HCT116 (cell line): ENCODE measurements at regions not wholly inside any gene's neighbourhood (a gene's known extent, or its start where the extent isn't known, plus 50 kb on each side); places are given as distances from the start of the nearest gene placed in this dataset.

Source experiments
- ATAC-seq: fragments of 200-7000 bp; cut with Tn5 transposase; 2 replicates; pipeline ENCODE4 v1.9.1; 2020; ENCODE audit warnings: mild to moderate bottlenecking, moderate library complexity
- BruUV-seq: library from RNA; stranded (reverse); fragments of 400-500 nt; replicated peaks from 2 replicates; lab custom pipeline; 2021; lab: Mats Ljungman, UMichigan
- CTCF ChIA-PET: fragments of 300-600 bp; sonication (Branson Sonifier 250); formaldehyde crosslinking; loops from one replicate; lab custom pipeline; 2021; ENCODE audit warnings: antibody characterized with exemption; lab: Charles Lee
- POLR2A ChIA-PET: fragments of 300-600, 350-600 bp; sonication (Branson Sonifier 250); formaldehyde crosslinking; loops from one replicate; lab custom pipeline; 2021; ENCODE audit warnings: antibody characterized with exemption; lab: Charles Lee
- RAD21 ChIA-PET, 2 experiments: fragments of 300-600 bp; sonication (Branson Sonifier 250); formaldehyde crosslinking; loops; one replicate each; lab custom pipeline; 2023; ENCODE audit warnings: low total read pairs in 2 of 2; ENCODE audit not compliant: uncharacterized antibody in 2 of 2, unreplicated experiment in 2 of 2, low non-redundant PET in 1 of 2; lab: Charles Lee
- DNase-seq: peaks from one replicate; pipeline ENCODE4 v3.0.0-alpha.2; 2010; ENCODE audit warnings: low read depth, low spot score
- H2AFZ ChIP-seq: fragments of 200-600 bp; shearing (Covaris generic), sonication (generic); 2 replicates; pipeline ENCODE4 v1.6.1; 2017; ENCODE audit warnings: low read depth, mixed run types, mixed read lengths, antibody characterized with exemption, low read length; ENCODE audit not compliant: poor library complexity, severe bottlenecking
- H3K27ac ChIP-seq: 2 replicates; pipeline ENCODE4 v1.5.1; 2012; ENCODE audit warnings: low read depth, low read length
- H3K27me3 ChIP-seq: fragments of 200-600 bp; sonication (generic); 2 replicates; pipeline ENCODE4 v1.6.1; 2016; ENCODE audit warnings: mixed run types, low read length, mixed read lengths; ENCODE audit not compliant: insufficient read depth
- H3K36me3 ChIP-seq, 2 experiments: fragments of 200-500 bp in 1 of 2; fragments of 200-600 bp in 1 of 2; sonication (Bioruptor generic) in 1 of 2; sonication (generic) in 1 of 2; 2 replicates each; pipeline versions ENCODE4 v1.5.1 to v1.6.1; 2014 to 2016; ENCODE audit warnings: low read length in 2 of 2, inconsistent platforms in 1 of 2, mixed read lengths in 1 of 2, mixed run types in 1 of 2; ENCODE audit not compliant: insufficient read depth in 2 of 2, control insufficient read depth in 1 of 2
- H3K4me1 ChIP-seq, 2 experiments: fragments of 200-600 bp in 1 of 2; sonication (generic) in 1 of 2; 2 replicates each; pipeline versions ENCODE4 v1.5.1 to v1.6.1; 2012 to 2017; ENCODE audit warnings: low read length in 2 of 2, inconsistent platforms in 1 of 2, mild to moderate bottlenecking in 1 of 2, mixed read lengths in 1 of 2, mixed run types in 1 of 2, moderate library complexity in 1 of 2; ENCODE audit not compliant: insufficient read depth in 2 of 2, control insufficient read depth in 1 of 2
- H3K4me2 ChIP-seq: fragments of 200-600 bp; sonication (generic); 2 replicates; pipeline ENCODE4 v1.6.1; 2017; ENCODE audit warnings: mixed run types, low read length, mixed read lengths
- H3K4me3 ChIP-seq, 2 experiments: fragments of 200-600 bp in 1 of 2; sonication (generic) in 1 of 2; replicated peaks in 1 of 2; 2 replicates each; pipeline ENCODE4 v1.5.1; 2011 to 2016; ENCODE audit warnings: low read length in 2 of 2, control low read depth in 1 of 2, low read depth in 1 of 2, mild to moderate bottlenecking in 1 of 2, mixed read lengths in 1 of 2, mixed run types in 1 of 2
- H3K79me2 ChIP-seq: fragments of 200-600 bp; sonication (generic); 2 replicates; pipeline ENCODE4 v1.6.1; 2017; ENCODE audit warnings: mild to moderate bottlenecking, mixed run types, low read length, moderate library complexity, mixed read lengths; ENCODE audit not compliant: insufficient read depth
- H3K9ac ChIP-seq: fragments of 200-600 bp; sonication (generic); 2 replicates; pipeline ENCODE4 v1.6.1; 2016; ENCODE audit warnings: low read length, mixed read lengths
- H3K9me2 ChIP-seq: fragments of 200-600 bp; sonication (generic), shearing (Covaris generic); 2 replicates; pipeline ENCODE4 v1.6.1; 2017; ENCODE audit warnings: mixed run types, mild to moderate bottlenecking, moderate library complexity; ENCODE audit not compliant: insufficient read depth
- H3K9me3 ChIP-seq, 2 experiments: fragments of 200-500 bp in 1 of 2; fragments of 200-600 bp in 1 of 2; sonication (Bioruptor generic) in 1 of 2; sonication (generic) in 1 of 2; 2 replicates each; pipeline ENCODE4 v1.6.1; 2014 to 2017; ENCODE audit warnings: low read length in 2 of 2, mixed read lengths in 2 of 2, inconsistent platforms in 1 of 2, low read depth in 1 of 2, mild to moderate bottlenecking in 1 of 2, mixed run types in 1 of 2, moderate library complexity in 1 of 2; ENCODE audit not compliant: control insufficient read depth in 1 of 2, insufficient read depth in 1 of 2
- H4K20me1 ChIP-seq: fragments of 200-600 bp; sonication (generic), shearing (Covaris generic); 2 replicates; pipeline ENCODE4 v1.6.1; 2017; ENCODE audit warnings: mixed run types, mild to moderate bottlenecking, moderate library complexity; ENCODE audit not compliant: insufficient read depth
- ATF3 ChIP-seq: IDR thresholded peaks from 2 replicates; pipeline ENCODE4 v1.6.1; 2012
- JUND ChIP-seq: IDR thresholded peaks from 2 replicates; pipeline ENCODE4 v1.6.1; 2012
- POLR2AphosphoS5 ChIP-seq: IDR thresholded peaks from 2 replicates; pipeline ENCODE4 v1.6.1; 2011; ENCODE audit warnings: mild to moderate bottlenecking, low read depth, low read length, moderate library complexity
- REST ChIP-seq: IDR thresholded peaks from 2 replicates; pipeline ENCODE4 v1.6.1; 2012; ENCODE audit warnings: low read depth
- SP1 ChIP-seq: IDR thresholded peaks from 2 replicates; pipeline ENCODE4 v1.6.1; 2012; ENCODE audit warnings: low read depth
- SRF ChIP-seq: IDR thresholded peaks from 2 replicates; pipeline ENCODE4 v1.6.1; 2012; ENCODE audit warnings: low read depth
- TCF7L2 ChIP-seq: IDR thresholded peaks from 2 replicates; pipeline ENCODE4 v1.7.0; 2011; ENCODE audit warnings: borderline replicate concordance, inconsistent platforms; ENCODE audit not compliant: insufficient read depth, insufficient read length; ENCODE audit errors: extremely low read depth
- YY1 ChIP-seq: IDR thresholded peaks from 2 replicates; pipeline ENCODE4 v1.6.1; 2011; ENCODE audit warnings: low read length, low read depth, moderate library complexity, mild to moderate bottlenecking; ENCODE audit not compliant: insufficient replicate concordance; ENCODE audit errors: extremely low read depth
- intact Hi-C: fragments of 100-400 bp; cut with micrococcal nuclease; formaldehyde crosslinking; loops from 2 replicates; pipeline ENCODE4 v1.10.0; 2022

- ChIA-PET CTCF (no interaction called here), POLR2A (no interaction called here), RAD21 (no interaction called here)
- no peaks in the 10 kb centered on the region for H3K27me3 ChIP-seq
- no peak for DNase-seq
- no peak overlapping the region for H3K4me3 ChIP-seq
- no peaks in the 10 kb centered on the region for H4K20me1 ChIP-seq
- ATAC-seq: no peak
- no peaks in the 10 kb centered on the region for H3K9me2 ChIP-seq
- H3K36me3 ChIP-seq: no peaks in the 10 kb centered on the region
- BruUV-seq: no TSS peak
- H3K9me3 ChIP-seq: peaks cover 14 to 19% of the 10 kb centered on the region in 2 experiments; a peak in 3 of 4 replicates
- no peak overlapping the region for H2AFZ ChIP-seq
- H3K4me1 ChIP-seq: no peaks in the 10 kb centered on the region
- intact Hi-C loops: no loop called here
- no peak overlapping the region for H3K27ac ChIP-seq
- H3K4me2 ChIP-seq: no peak overlapping the region
- no peaks in the 10 kb centered on the region for H3K79me2 ChIP-seq
- TF ChIP-seq REST (no peak), JUND (no peak), ATF3 (no peak), POLR2AphosphoS5 (no peak), SRF (no peak)
- TF ChIP-seq, all 23 proteins: peak for 0
- no peak overlapping the region for H3K9ac ChIP-seq
Measured at GRCh38 chr3:76047368-76047767, 262.0 kb upstream of the ZNF717 start.

GRCh38 chr3:76049776-76050175 lies 264.4 kb upstream of the ZNF717 start:
- no peak overlapping the region for H3K4me2 ChIP-seq
- H3K36me3 ChIP-seq: no peaks in the 10 kb centered on the region
- ChIA-PET POLR2A (no interaction called here), CTCF (no interaction called here), RAD21 (no interaction called here)
- no peaks in the 10 kb centered on the region for H4K20me1 ChIP-seq
- no peak overlapping the region for H3K9ac ChIP-seq
- no peak overlapping the region for H2AFZ ChIP-seq
- no peak overlapping the region for H3K4me3 ChIP-seq
- no peaks in the 10 kb centered on the region for H3K27me3 ChIP-seq
- DNase-seq: no peak
- H3K9me2 ChIP-seq: no peaks in the 10 kb centered on the region
- no TSS peak for BruUV-seq
- ATAC-seq: no peak
- TF ChIP-seq SP1: no peak
- no peak for TF ChIP-seq ATF3
- TF ChIP-seq TCF7L2: no peak
- no peak for TF ChIP-seq YY1
- H3K79me2 ChIP-seq: no peaks in the 10 kb centered on the region
- intact Hi-C loops: no loop called here
- H3K4me1 ChIP-seq: no peaks in the 10 kb centered on the region
- peaks cover 14 to 15% of the 10 kb centered on the region in 2 experiments; a peak in 2 of 4 replicates for H3K9me3 ChIP-seq
- no peak overlapping the region for H3K27ac ChIP-seq
